Fibroblast of lung (primary cell): ENCODE measurements at regions not wholly inside any gene's neighbourhood (a gene's known extent, or its start where the extent isn't known, plus 50 kb on each side); places are given as distances from the start of the nearest gene placed in this dataset.

Experiments
- EZH2 ChIP-seq: IDR thresholded peaks from 2 replicates; pipeline ENCODE4 v1.5.1; 2012; ENCODE audit warnings: low read length, control low read depth, mild to moderate bottlenecking; ENCODE audit errors: missing control alignments
- TF ChIP-seq, protein P1 (sequence below), 2 donors: IDR thresholded peaks in 1 of 2; conservative IDR thresholded peaks in 1 of 2; 1 replicate in 1 of 2; 2 replicates in 1 of 2; pipeline ENCODE4 v1.5.1; 2011 to 2012; ENCODE audit warnings: low read length in 2 of 2, control low read depth in 1 of 2, inconsistent platforms in 1 of 2, low read depth in 1 of 2, mild to moderate bottlenecking in 1 of 2

GRCh38 chr1:181416268-181416860, 67.0 kb upstream of the CACNA1E start:
- TF ChIP-seq, protein P1, sequence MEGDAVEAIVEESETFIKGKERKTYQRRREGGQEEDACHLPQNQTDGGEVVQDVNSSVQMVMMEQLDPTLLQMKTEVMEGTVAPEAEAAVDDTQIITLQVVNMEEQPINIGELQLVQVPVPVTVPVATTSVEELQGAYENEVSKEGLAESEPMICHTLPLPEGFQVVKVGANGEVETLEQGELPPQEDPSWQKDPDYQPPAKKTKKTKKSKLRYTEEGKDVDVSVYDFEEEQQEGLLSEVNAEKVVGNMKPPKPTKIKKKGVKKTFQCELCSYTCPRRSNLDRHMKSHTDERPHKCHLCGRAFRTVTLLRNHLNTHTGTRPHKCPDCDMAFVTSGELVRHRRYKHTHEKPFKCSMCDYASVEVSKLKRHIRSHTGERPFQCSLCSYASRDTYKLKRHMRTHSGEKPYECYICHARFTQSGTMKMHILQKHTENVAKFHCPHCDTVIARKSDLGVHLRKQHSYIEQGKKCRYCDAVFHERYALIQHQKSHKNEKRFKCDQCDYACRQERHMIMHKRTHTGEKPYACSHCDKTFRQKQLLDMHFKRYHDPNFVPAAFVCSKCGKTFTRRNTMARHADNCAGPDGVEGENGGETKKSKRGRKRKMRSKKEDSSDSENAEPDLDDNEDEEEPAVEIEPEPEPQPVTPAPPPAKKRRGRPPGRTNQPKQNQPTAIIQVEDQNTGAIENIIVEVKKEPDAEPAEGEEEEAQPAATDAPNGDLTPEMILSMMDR (conservative IDR thresholded peaks at IDR 0.05 in 1 of 2, IDR thresholded peaks at IDR 0.05 in 1 of 2; ENCODE audit: low read depth in 1 of 2, low read length in 2 of 2) = no peak
- TF ChIP-seq EZH2 = no peak
